NB4 (cell line): ENCODE measurements at regions not wholly inside any gene's neighbourhood (a gene's known extent, or its start where the extent isn't known, plus 50 kb on each side); places are given as distances from the start of the nearest gene placed in this dataset.

Experiments
- MAX ChIP-seq: IDR thresholded peaks from 2 replicates; pipeline ENCODE4 v1.6.1; 2011; ENCODE audit warnings: low read depth, low read length
- MYC ChIP-seq: IDR thresholded peaks from 2 replicates; pipeline ENCODE4 v1.6.1; 2011; ENCODE audit warnings: low read depth, low read length
- POLR2A ChIP-seq: IDR thresholded peaks from 2 replicates; pipeline ENCODE4 v1.6.1; 2011; ENCODE audit warnings: mild to moderate bottlenecking; ENCODE audit not compliant: insufficient read length; ENCODE audit errors: extremely low read depth
- TF ChIP-seq, protein P1 (sequence below): IDR thresholded peaks from one replicate; pipeline ENCODE4 v1.5.1; 2012; ENCODE audit warnings: low read depth, low read length

DNA sequence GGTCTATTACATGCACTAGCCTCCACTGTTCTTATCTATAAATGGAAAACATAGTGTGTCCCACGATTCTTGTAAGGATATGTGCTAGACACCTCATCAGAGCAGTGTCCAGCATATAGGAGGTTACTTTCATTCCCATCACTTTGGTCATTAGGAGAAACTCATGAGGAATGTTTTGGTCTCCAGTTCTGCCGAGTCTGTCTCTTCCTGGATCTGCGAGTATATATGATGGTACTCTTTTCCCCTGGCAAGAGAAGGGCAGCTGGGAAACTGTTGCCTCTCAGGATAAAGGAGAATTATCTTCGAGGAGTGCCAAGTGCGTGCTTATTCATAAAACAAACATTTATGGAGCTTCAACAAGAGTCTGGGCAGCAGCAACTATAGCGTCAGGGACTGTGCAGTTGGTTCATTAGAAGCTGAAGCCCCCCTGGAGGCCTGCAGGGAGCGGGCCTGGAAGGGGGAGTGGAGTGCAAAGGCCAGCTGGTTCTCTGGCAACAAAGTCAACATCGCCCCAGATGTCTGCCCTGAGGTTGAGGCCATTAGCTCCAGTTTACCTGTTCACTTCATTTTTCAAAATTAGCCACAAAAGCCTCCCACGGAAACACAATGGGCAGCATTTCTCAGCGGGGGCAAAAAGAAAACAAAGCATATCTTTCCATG is 811.9 kb downstream of the MAFB start:
- TF ChIP-seq MAX (no peak), POLR2A (no peak), MYC (no peak)
- TF ChIP-seq, protein P1, sequence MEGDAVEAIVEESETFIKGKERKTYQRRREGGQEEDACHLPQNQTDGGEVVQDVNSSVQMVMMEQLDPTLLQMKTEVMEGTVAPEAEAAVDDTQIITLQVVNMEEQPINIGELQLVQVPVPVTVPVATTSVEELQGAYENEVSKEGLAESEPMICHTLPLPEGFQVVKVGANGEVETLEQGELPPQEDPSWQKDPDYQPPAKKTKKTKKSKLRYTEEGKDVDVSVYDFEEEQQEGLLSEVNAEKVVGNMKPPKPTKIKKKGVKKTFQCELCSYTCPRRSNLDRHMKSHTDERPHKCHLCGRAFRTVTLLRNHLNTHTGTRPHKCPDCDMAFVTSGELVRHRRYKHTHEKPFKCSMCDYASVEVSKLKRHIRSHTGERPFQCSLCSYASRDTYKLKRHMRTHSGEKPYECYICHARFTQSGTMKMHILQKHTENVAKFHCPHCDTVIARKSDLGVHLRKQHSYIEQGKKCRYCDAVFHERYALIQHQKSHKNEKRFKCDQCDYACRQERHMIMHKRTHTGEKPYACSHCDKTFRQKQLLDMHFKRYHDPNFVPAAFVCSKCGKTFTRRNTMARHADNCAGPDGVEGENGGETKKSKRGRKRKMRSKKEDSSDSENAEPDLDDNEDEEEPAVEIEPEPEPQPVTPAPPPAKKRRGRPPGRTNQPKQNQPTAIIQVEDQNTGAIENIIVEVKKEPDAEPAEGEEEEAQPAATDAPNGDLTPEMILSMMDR, result no peak
